Sigmoid colon (tissue), 4 donors: ENCODE measurements at regions not wholly inside any gene's neighbourhood (a gene's known extent, or its start where the extent isn't known, plus 50 kb on each side); places are given as distances from the start of the nearest gene placed in this dataset.

Experiments
- POLR2A ChIP-seq, 2 donors: fragments of 450-650 bp; IDR thresholded peaks; one replicate each; pipeline ENCODE4 v1.6.1; 2016; ENCODE audit warnings: antibody characterized with exemption in 2 of 2, mild to moderate bottlenecking in 2 of 2, moderate library complexity in 2 of 2
- POLR2AphosphoS5 ChIP-seq, 4 donors: sonication (generic); formaldehyde crosslinking; IDR thresholded peaks; one replicate each; pipeline ENCODE4 v1.6.1; 2017; ENCODE audit warnings: antibody characterized with exemption in 4 of 4
- TF ChIP-seq, protein P1 (sequence below), 4 experiments: fragments of 450-650 bp in 3 of 4; fragments of 200-600 bp in 1 of 4; IDR thresholded peaks; one replicate each; pipeline ENCODE4 v1.5.1; 2016 to 2019; ENCODE audit warnings: antibody characterized with exemption in 4 of 4, mild to moderate bottlenecking in 3 of 4, moderate library complexity in 2 of 4

DNA sequence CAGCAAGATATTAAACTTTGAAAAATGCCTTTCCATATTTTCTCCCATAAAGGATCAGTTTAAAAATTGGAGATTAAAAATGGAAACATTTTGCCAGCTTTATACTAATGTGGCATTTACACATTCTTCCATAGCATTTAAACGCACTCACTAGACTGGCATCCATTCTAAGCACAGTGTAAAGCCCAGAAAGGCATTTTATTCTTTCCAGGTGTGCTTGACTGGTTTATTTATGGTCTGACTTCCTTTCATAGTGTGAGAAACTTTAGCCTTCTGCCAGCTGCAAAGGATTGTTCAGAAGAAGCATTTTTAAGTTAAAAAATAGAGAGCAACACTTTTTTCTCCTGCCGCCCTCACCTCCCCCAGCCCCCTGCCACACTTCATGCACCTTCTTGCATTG, 271.7 kb upstream of the PSMD7 start:
- no peak for TF ChIP-seq POLR2A (IDR thresholded peaks at IDR 0.05)
- TF ChIP-seq, protein P1, sequence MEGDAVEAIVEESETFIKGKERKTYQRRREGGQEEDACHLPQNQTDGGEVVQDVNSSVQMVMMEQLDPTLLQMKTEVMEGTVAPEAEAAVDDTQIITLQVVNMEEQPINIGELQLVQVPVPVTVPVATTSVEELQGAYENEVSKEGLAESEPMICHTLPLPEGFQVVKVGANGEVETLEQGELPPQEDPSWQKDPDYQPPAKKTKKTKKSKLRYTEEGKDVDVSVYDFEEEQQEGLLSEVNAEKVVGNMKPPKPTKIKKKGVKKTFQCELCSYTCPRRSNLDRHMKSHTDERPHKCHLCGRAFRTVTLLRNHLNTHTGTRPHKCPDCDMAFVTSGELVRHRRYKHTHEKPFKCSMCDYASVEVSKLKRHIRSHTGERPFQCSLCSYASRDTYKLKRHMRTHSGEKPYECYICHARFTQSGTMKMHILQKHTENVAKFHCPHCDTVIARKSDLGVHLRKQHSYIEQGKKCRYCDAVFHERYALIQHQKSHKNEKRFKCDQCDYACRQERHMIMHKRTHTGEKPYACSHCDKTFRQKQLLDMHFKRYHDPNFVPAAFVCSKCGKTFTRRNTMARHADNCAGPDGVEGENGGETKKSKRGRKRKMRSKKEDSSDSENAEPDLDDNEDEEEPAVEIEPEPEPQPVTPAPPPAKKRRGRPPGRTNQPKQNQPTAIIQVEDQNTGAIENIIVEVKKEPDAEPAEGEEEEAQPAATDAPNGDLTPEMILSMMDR (IDR thresholded peaks at IDR 0.05) = no peak
- no peak for TF ChIP-seq POLR2AphosphoS5 (IDR thresholded peaks at IDR 0.05)
